Erythroblast (primary cell): ENCODE measurements at regions not wholly inside any gene's neighbourhood (a gene's known extent, or its start where the extent isn't known, plus 50 kb on each side); places are given as distances from the start of the nearest gene placed in this dataset.

Experiments
- GATA1 ChIP-seq: IDR thresholded peaks from 2 replicates; pipeline ENCODE4 v1.6.1; 2011; ENCODE audit warnings: low read depth, mild to moderate bottlenecking, control low read depth, low read length, moderate library complexity
- POLR2A ChIP-seq: IDR thresholded peaks from 2 replicates; pipeline ENCODE4 v1.6.1; 2011; ENCODE audit warnings: mild to moderate bottlenecking, low read length

DNA sequence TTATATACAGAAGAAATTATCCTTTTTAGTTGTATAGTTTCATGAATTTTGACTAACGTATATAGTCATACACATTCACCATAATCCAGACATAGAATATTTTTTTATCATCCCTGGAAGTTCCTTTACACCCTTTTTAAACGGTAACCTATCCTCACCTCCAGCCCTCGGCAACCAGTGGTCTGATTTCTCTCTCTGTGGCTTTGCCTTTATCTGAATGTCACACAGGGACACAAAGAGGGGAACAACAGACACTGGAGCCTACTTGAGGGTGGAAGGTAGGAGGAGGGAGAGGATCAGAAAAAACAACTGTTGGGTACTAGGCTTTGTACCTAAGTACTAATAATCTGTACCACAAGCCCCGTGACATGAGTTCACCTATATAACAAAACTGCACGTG is 191.9 kb downstream of the MC4R start:
- TF ChIP-seq POLR2A (no peak), GATA1 (no peak)
